HepG2 (cell line): ENCODE measurements at regions not wholly inside any gene's neighbourhood (a gene's known extent, or its start where the extent isn't known, plus 50 kb on each side); places are given as distances from the start of the nearest gene placed in this dataset.

Source experiments
- BCL6 ChIP-seq: IDR thresholded peaks from 2 replicates; pipeline ENCODE4 v1.6.1; 2016; ENCODE audit warnings: missing genetic modification reagents, missing compliant biosample characterization
- JUND ChIP-seq: sonication (generic); formaldehyde crosslinking; IDR thresholded peaks from 2 replicates; pipeline ENCODE4 v1.8.0; 2022; ENCODE audit warnings: mild to moderate bottlenecking, missing genetic modification reagents
- KDM6A ChIP-seq: IDR thresholded peaks from 2 replicates; pipeline ENCODE4 v1.6.1; 2016; ENCODE audit warnings: low read depth
- SMC3 ChIP-seq: IDR thresholded peaks from 2 replicates; pipeline ENCODE4 v1.6.1; 2011; ENCODE audit warnings: low read length, improper control_type of control experiment
- TGIF2 ChIP-seq: IDR thresholded peaks from 2 replicates; pipeline ENCODE4 v1.6.1; 2016; ENCODE audit warnings: control low read depth, missing compliant biosample characterization
- ZNF407 ChIP-seq: sonication (generic); formaldehyde crosslinking; IDR thresholded peaks from one replicate; pipeline ENCODE4 v1.5.1; 2020; ENCODE audit warnings: mild to moderate bottlenecking, missing genetic modification reagents; ENCODE audit errors: not compliant biosample characterization
- ZNF501 ChIP-seq: sonication (generic); formaldehyde crosslinking; IDR thresholded peaks from 2 replicates; pipeline ENCODE4 v1.5.1; 2020; ENCODE audit warnings: mild to moderate bottlenecking, moderate library complexity, missing genetic modification reagents
- ZNF598 ChIP-seq: sonication (generic); formaldehyde crosslinking; IDR thresholded peaks from 2 replicates; pipeline ENCODE4 v1.5.1; 2020; ENCODE audit warnings: mild to moderate bottlenecking, missing genetic modification reagents, borderline replicate concordance
- ZNF704 ChIP-seq: sonication (generic); formaldehyde crosslinking; IDR thresholded peaks from 2 replicates; pipeline ENCODE4 v1.8.1; 2023; ENCODE audit warnings: mild to moderate bottlenecking, inconsistent platforms, moderate library complexity, missing genetic modification reagents, borderline replicate concordance
- ZNF720 ChIP-seq: sonication (generic); formaldehyde crosslinking; IDR thresholded peaks from 2 replicates; pipeline ENCODE4 v1.4.0; 2020; ENCODE audit warnings: missing genetic modification reagents
- TF ChIP-seq, protein P1 (sequence below): IDR thresholded peaks from 2 replicates; pipeline ENCODE4 v1.6.1; 2016; ENCODE audit warnings: low read depth, control low read depth
- TF ChIP-seq, protein P2 (sequence below): sonication (generic); formaldehyde crosslinking; conservative IDR thresholded peaks from 2 replicates; pipeline ENCODE4 v1.4.0; 2020; ENCODE audit warnings: missing genetic modification reagents
- TF ChIP-seq, protein P3 (sequence below): sonication (generic); formaldehyde crosslinking; IDR thresholded peaks from 2 replicates; pipeline ENCODE4 v1.5.1; 2020; ENCODE audit warnings: missing genetic modification reagents, mild to moderate bottlenecking, borderline replicate concordance
- TF ChIP-seq, protein P4 (sequence below): IDR thresholded peaks from 2 replicates; pipeline ENCODE4 v1.6.1; 2016

DNA sequence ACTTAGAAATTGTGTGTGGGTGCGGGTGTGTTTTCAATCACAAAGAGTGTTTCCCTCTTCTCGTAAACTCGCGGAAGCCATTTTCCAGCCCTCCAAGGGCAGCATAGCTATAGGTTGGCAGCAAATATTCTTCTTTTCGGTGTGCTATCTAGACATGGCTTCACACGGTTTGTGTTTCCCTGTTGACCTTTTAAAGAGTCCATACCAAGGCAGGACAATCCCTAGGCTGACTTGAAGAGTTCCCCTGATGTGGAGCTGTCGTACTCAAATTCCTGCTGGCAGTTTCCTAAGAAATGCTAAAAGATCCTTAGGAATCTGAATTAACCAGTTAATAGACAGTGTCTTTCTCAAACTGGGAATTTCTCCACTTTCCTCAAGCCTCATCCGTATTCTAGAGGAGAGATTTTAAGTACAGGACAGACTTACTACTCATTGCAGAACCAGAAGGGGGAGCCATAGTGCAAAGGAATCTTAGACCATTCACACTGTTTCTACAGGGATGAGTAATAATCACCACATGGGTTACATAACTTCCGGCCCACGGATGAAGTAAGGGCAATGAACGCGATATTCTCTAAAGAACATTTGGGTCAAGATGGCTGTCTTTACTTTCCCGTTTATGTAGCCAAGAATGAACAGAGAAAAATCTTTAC lies 288.6 kb upstream of the ELAC2 start (continued):
- no peak for TF ChIP-seq ZNF598
- no peak for TF ChIP-seq ZNF704 (CRISPR knock-in tag)
- no peak for TF ChIP-seq ZNF720 (CRISPR knock-in tag)
- TF ChIP-seq, protein P1, sequence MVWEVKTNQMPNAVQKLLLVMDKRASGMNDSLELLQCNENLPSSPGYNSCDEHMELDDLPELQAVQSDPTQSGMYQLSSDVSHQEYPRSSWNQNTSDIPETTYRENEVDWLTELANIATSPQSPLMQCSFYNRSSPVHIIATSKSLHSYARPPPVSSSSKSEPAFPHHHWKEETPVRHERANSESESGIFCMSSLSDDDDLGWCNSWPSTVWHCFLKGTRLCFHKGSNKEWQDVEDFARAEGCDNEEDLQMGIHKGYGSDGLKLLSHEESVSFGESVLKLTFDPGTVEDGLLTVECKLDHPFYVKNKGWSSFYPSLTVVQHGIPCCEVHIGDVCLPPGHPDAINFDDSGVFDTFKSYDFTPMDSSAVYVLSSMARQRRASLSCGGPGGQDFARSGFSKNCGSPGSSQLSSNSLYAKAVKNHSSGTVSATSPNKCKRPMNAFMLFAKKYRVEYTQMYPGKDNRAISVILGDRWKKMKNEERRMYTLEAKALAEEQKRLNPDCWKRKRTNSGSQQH (CRISPR knock-in tag) = 0 out of 2 replicates have a peak, but pooled peaks have one; percentile 30
- peak; percentile 73 for TF ChIP-seq SMC3
- peak; percentile 68; the same call in 1 of the 2 replicates for TF ChIP-seq JUND (CRISPR knock-in tag)
- TF ChIP-seq, protein P2, sequence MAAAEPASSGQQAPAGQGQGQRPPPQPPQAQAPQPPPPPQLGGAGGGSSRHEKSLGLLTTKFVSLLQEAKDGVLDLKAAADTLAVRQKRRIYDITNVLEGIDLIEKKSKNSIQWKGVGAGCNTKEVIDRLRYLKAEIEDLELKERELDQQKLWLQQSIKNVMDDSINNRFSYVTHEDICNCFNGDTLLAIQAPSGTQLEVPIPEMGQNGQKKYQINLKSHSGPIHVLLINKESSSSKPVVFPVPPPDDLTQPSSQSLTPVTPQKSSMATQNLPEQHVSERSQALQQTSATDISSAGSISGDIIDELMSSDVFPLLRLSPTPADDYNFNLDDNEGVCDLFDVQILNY (CRISPR knock-in tag) = no peak
- no peak for TF ChIP-seq ZNF407 (CRISPR knock-in tag)
- TF ChIP-seq, protein P3, sequence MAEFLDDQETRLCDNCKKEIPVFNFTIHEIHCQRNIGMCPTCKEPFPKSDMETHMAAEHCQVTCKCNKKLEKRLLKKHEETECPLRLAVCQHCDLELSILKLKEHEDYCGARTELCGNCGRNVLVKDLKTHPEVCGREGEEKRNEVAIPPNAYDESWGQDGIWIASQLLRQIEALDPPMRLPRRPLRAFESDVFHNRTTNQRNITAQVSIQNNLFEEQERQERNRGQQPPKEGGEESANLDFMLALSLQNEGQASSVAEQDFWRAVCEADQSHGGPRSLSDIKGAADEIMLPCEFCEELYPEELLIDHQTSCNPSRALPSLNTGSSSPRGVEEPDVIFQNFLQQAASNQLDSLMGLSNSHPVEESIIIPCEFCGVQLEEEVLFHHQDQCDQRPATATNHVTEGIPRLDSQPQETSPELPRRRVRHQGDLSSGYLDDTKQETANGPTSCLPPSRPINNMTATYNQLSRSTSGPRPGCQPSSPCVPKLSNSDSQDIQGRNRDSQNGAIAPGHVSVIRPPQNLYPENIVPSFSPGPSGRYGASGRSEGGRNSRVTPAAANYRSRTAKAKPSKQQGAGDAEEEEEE (CRISPR knock-in tag) = no peak
- TF ChIP-seq BCL6 (CRISPR knock-in tag) = no peak
- TF ChIP-seq TGIF2 (CRISPR knock-in tag) = no peak
- no peak for TF ChIP-seq KDM6A (CRISPR knock-in tag)
- TF ChIP-seq, protein P4, sequence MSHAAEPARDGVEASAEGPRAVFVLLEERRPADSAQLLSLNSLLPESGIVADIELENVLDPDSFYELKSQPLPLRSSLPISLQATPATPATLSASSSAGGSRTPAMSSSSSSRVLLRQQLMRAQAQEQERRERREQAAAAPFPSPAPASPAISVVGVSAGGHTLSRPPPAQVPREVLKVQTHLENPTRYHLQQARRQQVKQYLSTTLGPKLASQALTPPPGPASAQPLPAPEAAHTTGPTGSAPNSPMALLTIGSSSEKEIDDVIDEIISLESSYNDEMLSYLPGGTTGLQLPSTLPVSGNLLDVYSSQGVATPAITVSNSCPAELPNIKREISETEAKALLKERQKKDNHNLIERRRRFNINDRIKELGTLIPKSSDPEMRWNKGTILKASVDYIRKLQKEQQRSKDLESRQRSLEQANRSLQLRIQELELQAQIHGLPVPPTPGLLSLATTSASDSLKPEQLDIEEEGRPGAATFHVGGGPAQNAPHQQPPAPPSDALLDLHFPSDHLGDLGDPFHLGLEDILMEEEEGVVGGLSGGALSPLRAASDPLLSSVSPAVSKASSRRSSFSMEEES (CRISPR knock-in tag) = no peak
- no peak for TF ChIP-seq ZNF501 (CRISPR knock-in tag)
